ENCODE measurements at regions not wholly inside any gene's neighbourhood (a gene's known extent, or its start where the extent isn't known, plus 50 kb on each side); places are given as distances from the start of the nearest gene placed in this dataset.

DNA sequence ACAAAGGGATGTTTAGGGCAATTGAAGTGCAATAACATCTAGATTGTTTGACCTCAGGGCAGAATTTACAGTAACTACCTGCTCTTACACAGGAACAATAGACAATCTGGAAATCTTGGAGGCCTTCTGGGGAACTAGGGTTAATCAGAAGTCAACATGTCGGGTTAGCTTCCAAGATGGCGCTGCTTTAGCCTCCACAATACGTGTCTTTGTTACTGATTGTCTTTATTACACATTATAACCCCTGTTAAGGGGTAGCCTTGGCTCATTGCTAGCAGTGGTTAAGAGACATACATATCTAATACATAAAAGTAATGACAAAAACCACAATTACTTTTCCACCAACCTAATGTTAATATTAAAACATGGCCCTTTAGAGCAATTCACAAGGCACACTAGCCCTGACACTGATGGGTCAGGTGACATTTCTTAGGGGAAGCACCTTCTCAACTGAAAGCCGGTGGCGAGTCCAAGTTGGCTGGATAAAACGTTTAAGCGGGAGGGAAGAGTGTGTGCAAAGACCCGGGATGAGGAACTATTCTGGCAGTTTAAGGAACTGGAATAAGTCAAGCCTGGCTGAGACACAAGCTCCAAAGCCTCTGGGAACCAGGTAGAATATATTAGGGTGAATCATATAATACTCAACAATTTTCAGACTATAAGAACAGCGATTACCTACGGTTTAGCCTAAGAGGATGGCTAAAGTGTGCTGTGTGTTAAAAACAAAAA, 236.9 kb downstream of the BCAS1 start:
- DNase-seq = no peak

DNA sequence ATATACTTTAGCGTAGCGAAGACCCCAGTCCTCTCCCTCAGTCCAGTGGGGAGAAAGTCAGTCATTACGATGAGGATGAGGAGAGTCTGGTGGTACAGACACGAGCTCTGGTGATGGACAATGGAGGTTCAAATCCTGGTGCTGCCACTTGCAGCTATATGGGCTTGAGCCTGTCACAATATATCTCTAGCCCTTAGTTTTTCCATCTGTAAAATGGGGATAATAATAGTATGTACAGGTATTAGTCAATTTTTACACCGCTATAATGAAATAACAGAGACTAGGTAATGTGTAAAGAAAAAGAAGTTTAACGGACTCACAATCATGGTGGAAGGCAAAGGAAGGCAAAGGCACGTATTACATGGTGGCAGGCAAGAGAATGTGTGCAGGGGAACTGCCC, 237.9 kb downstream of the BCAS1 start:
- no peak for DNase-seq

DNA sequence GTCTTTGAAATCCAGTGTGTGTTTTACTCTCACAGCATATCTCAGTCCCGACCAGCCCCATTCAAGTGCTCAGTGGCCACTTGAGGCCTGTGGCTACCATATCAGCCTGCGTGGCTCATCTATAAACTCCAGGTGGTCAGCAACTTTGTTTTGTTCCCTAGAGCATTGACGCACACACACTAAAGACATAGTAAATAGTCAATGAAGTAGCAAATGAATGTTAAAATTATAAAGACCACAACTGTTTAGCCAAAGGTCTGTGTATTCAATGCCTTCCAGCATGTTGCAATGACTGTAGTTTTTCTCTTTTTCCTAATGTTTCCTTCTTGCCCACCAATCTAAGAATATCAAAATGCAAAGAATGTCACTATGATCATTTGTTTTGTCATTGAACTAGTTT, 238.2 kb upstream of the ZNF217 start:
- DNase-seq = no peak

DNA sequence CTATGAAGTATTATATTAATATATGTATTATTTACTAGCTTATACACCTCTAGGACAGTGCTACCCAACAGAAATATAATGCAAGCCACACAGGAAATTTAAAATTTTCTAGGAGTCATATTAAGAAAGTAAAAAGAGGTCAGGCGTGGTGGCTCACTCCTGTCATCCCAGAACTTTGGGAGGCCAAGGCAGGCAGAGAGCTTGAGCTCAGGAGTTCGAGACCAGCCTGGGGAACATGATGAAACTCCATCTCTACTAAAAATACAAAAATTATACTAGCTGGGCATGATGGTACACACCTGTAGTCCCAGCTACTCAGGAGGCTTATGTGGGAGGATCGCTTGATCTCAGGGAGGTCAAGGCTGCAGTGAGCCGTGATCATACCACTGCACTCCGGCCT, 237.6 kb upstream of the ZNF217 start:
- DNase-seq = peak; percentile 9

DNA sequence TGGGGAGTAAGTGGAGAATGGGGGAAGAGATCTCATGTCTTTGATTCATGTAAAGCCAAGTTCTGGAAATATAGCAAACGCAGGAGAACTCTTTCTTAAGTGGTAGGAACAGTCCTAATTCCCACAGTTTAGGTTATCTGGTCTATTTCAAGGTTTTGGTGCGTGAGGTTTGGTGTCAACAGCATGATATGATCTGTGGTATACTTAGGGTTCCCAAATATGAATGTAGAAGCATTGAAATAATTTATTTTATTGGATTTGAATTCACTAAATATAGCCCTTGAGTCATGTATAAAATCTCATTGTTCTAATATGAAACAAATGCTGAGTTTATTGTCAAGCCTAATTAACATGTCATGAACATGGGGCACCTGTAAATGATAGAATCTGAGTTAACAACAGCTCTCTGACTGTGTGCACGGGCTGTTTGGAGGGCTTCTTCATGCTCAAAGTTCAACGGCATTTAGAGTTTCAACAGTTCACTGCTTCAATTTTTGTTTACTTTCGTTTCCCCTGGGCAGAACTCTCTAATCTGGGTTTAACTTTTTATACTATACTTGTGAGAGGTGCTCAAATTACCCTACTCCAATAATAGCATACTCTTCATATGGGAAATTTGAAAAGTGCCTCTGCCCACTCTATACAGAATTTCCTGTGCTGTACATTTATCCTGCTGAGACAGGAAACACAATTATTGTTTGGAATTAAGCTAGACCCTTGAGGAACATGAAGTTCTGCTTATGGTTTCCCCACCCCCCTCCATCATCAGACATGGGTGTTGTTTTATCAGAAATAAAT, 236.3 kb upstream of the ZNF217 start:
- peak; percentile 44 for DNase-seq

DNA sequence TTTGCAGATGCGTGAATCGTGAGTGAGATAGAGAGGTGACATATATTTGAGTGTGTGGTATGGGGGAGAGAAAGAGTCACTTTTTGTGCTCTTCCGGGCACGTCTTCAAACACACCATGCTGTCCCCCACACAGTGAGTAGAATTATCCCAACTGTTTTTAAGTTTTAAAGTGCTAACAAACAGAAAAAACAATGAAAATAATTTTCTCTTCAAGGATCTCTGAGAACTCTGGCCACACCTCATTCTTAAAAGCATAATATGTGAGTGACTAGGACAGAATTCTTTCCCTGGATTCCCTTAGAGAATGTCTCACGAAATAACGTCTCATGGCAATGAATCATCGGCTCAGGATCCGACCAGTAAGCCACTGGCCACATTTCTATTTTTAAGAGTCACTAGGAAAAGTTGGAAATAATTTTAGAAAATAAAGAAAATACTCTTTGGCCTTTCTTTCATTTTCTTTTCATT, 235.7 kb upstream of the ZNF217 start:
- DNase-seq = peak; percentile 38

DNA sequence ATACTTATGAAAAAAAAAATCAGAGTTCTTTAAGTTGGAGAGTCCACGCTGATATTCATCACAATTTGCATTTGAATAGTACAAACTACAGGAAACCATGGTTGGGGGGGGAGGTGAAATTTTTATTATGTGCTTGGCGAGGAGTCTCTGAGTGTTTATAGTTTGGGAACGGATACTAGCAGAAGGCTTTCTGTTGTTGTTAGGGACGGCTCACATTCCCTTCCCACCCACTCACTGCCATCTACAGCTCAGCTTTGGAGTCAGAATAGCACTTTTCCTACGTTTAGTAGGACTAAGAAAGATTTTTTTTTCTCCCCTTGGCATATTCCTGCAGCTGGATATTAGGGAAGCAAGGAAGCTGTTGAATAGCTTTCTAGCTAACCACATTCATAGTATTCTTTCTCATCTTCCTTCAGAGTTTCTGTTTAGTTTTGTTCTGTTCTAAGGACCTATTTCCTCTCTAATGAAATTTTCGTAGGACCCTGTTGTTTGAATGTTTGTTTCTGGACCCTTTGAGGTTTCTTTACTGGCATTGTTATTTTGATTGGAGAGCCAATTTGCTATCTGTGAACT, 235.1 kb upstream of the ZNF217 start:
- DNase-seq = peak; percentile 35

DNA sequence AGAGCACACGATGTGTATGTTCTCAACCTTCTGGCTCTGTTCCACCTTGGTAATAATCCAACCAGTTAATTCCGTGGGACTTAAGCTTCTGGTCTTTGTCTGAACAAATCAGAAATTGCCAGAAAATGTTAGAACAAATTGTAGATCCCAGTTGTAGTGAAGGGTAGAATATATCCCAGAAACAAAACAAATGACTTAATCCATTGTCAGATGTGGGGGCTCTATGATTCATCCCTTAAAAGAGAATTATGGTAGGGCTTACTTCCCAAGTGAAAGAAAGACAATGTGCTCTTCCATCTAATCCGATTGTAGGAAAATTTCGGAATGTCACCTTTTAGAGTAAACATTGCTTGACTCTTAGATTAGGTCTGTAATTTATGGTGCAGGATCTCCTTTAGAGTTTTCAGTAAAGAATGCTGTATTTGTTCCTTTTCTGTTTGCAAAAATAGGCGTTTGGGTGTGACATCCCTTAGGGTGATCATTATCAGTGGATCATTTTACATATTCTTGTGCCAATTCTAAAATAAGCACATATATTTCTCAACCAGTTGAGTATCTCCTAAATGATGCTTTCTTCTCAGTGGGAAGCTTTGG, 234.5 kb upstream of the ZNF217 start:
- no peak for DNase-seq

DNA sequence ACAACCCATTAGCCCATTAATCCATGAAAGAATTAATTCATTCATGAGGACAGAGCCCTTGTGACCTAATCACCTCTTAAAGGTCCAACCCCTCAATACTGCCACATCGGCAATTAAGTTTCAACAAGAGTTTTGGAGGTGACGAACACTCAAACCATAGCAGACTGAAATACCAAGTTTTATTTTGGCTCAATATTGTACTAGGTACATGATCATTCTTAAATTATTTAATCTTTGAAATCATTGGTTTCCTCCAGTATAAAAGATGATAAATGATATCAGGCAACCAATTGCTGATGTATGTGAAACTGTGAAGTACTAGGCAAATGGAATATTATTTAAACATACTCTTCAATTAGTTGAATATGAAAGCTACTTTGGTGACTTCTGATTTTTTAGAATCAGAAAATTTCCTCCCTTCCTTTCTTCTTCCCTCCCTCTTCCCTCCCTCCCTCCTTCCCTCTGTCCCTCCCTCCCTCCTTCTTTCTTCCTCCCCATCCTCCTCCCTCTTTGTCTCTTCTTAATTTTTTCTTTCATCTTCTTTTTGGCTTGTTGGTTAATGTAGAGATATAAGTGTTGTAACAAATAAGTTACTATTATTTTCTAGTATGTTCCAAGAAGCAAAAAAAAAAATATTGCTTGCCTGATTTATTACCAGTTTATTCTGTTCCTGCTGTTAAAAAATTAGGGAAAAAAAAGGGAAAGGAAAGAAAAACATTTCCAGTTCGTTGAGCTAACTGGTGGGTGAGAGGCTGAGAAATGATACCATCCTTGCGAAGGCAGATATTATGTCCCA, 233.9 kb upstream of the ZNF217 start:
- DNase-seq = no peak

DNA sequence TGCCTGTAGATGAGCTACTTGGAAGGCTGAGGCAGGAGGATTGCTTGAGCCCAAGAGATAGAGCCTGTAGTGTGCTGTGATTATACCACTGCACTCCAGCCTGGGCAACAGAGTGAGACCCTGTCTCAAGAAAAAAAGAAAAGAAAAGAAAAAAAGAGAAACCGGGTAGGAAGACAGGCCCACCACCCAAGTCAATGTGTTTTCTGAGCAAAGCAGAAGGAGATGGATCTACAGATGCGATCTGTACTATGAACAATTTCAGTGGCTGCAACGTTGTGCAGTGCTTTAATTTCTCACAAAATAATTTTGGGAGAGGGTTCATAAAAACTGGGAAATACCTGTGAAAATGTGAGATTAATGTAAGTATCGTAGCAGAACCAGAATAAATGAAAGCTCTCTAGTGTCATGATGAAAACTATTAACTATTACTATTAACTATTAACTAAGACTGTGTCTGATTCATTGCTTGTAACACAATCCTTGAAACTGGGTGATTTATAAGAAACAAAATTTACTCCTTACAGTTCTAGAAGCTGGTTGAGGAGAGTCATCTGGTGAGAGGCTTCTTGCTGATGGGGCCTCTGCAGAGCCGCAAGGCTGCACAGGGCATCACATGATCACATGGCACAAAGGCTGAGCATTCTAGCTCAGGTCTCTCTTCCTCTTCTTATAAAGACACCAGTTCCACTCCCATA, 233.1 kb upstream of the ZNF217 start:
- peak; percentile 11 for DNase-seq

DNA sequence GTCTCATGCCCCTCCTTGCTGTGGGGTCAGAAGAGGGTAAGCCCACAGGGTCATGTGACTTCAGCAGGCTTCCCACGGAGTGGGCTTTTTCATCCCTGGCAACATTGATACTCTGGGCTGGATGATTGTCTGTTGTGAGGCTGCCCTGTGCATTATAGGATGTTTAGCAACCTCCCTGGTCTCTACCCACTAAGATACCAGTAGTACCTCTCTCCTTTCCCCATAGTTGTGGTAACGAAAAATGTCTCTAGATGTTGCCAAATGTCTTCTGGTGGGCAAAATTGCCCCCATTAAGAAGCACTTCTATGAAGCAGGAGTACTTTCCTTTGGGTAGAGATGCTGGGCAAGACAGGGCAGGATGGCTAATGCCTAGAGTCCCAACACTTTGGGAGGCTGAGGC, 232.5 kb upstream of the ZNF217 start:
- DNase-seq = peak; percentile 42

DNA sequence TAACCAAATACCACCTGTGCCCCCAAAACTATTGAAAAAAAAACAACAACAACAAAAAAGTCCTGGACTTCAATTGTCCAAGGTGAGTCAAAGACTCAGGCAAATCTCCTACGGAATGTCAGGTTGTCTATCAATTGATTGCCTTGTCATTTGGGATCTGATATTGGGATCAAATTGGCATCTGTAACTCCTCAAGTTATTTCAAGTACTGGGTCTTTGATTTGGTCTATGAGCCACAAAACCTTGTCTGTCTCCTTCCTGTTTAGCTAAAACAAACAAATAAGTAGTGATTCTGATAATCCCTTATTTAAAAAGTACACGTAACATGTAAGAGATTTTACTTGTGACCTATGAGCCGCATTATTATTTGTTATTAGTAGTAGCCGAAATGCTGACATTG, 231.6 kb upstream of the ZNF217 start:
- DNase-seq = no peak

DNA sequence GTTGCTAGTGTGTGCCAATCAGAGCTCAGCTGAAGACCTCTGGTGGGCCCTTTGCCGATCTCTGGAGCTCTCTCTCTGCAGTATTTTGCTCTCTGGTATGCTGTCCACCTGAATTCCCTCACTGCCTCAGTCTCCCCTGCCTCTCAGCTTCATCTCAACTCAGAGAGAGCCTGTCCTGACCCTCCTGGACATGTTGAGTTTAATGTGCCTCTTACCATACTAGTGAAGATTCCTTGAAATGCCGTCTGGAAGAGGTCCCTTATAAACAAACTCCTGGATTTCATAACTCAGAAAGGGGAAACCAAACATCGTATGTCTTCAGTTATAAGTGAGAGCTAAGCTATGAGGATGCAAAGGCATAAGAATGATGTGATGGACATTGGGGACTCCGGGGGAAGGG, 231.1 kb upstream of the ZNF217 start:
- DNase-seq = peak; percentile 28

DNA sequence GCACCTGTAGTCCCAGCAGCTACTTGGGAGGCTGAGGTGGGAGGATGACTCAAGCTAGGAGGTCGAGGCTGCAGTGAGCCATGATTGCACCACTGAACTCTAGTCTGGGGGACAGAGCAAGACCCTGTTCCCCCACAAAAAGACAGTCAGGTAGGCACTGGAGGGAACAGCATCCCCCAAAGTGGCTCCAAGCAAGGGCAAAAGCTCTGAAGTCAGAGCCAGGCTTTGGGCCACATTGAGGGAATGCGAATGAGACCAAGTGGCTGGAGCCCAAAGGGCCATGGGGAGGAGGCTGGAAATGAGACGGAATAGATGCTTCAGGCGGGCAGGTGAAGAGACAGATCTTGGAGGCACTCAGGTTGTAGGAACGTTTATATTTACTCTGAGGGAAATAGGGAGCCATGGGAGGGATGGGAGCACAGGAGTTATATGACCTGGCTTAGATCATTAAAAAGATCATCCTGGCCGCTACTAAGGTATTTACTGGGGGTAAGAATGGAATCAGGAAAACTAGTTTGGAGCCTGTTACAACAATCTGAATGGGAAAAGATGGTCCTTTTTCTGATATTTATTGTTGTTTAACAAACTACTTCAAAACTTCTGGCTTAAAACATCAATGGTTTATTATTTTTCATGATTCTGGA, 229.6 kb upstream of the ZNF217 start:
- no peak for DNase-seq

DNA sequence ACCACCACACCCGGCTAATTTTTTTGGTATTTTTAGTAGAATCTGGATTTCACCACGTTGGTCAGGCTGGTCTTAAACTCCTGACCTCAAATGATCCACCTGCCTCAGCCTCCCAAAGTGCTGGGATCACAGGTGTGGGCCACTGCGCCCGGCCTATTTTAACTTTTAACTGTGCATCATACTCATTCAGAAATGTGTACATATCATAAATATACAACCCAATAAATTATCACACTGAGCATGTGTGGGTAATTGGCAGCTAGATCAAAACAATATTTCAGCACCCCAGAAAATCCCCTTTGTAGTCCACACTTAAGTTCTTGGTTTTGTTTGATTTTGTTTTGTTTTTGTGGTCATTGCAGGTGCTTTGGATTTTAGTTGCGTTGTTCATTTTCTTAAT, 228.9 kb upstream of the ZNF217 start:
- DNase-seq = peak; percentile 30

DNA sequence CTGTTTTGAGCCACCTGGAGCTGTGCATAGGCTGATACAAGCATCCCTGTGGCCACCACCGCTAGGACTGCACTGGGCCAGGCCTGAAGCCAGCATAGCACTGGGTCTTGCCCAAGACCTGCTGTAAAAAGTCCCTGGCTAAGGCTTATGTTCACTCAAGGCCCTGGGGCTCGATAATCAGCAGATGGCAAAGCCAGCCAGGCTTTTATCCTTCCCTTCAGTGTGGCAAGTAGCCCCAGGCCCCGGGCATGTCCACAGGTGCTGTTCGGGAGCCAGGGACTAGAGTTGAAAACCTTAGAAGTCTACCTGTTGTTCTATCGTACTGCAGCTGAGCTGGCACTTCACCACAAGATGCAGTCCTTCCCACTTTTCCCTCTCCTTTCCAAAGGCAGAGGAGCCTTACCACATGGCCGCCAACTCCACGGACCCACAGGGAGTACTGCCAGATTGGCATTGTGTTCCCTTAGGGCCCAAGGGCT, 226.4 kb upstream of the ZNF217 start:
- DNase-seq = peak; percentile 52

DNA sequence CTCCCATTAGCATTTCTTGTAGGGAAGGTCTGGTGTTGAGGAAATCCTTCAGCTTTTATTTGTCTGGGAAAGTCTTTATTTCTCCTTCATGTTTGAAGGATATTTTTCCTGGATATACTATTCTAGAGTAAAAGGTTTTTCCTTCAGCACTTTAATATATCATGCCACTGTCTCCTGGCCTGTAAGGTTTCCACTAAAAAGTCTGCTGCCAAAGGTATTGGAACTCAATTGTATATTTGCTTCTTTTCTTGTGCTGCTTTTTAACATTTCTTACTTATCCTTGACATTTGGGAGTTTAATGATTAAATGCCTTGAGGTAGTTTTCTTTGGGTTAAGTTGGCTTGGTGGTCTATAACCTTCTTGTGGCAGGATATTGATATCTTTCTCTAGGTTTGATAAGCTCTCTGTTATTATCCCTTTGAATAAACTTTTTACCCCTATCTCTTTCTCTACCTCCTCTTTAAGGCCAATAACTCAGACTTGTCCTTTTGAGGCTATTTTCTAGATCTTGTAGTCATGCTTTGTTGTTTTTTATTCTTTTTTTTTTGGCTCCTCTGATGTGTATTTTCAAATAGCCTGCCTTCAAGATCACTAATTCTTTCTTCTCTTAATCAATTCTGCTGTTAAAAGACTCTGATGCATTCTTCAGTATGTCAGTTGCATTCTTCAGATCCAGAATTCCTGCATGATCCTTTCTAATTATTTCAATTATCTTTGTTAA, 225.0 kb upstream of the ZNF217 start:
- DNase-seq = no peak

DNA sequence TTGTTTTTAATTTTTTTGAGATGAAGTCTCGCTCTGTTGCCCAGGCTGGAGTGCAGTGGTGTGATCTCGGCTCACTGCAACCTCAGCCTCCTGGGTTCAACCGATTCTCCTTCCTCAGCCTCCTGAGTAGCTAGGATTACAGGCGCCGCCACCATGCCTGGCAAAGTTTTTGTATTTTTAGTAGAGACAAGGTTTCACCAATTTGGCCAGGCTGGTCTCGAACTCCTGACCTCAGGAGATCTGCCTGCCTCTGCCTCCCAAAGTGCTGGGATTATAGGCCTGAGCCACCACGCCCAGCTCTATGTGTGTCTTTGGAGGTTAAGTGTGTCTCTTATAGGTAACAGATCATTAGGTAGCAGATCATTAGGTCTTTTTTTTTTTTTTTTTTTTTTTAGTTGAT, 223.9 kb upstream of the ZNF217 start:
- peak; percentile 17 for DNase-seq

DNA sequence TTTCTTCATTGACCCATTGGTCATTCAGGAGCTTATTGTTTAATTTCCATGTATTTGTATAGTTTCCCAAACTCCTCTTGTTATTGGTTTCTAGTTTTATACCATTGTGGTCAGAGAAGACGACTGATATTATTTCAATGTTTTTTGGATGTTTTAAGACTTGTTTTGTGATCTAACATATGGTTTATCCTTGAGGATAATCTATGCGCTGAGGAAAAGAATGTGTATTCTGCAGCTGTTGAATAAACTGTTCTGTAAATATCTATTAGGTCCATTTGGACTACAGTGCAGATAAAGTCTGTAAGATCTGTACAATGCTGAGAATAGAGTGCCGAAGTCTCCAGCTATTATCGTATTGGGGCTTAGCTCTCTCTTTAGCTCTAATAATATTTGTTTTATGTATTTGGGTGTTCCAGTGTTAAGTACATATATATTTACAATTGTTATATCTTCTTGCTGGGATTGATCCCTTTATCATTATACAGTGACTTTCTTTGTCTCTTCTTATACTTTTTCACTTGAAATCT, 223.3 kb upstream of the ZNF217 start:
- DNase-seq = no peak

DNA sequence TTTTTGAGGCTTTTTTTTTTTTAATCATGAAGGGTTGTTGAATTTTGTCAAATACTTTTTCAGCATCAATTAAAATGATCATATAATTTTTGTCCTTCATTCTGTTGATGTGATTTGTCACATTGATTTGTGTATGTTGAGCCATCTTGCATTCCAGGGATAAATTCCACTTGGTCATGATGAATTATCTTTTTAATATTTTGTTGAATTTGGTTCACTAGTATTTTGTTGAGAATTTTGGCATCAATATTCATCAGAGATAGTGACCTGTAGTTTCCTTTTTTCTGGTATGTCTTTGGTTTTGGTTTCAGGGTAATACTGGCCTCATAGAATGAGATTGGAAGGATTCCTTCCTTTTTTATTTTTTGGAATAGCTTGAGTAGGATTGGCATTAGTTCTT, 221.9 kb upstream of the ZNF217 start:
- no peak for DNase-seq

DNA sequence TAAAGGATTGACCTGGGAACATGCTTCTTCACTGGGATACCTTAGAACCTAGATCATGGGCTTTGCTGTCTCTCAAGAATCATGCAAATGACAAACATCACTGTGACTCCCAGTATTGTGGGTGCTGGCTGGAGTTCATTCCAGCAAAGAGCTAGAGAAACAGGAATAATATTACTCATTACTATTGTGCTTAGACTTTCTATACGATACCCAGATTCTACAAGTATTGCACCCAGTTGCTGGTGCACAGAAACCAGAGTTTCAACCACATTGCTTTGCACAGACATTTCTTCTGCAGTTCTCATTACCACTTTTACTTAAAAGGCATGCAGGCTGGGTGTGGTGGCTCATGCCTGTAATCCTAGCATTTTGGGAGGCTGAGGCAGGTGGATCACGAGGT, 220.4 kb upstream of the ZNF217 start:
- DNase-seq = peak; percentile 37

Data from activated CD8-positive, alpha-beta memory T cell treated with anti-CD3 and anti-CD28 coated beads for 24 hours (primary cell).